PC-3 (cell line): ENCODE measurements at regions not wholly inside any gene's neighbourhood (a gene's known extent, or its start where the extent isn't known, plus 50 kb on each side); places are given as distances from the start of the nearest gene placed in this dataset.

Experiments
- ATAC-seq: fragments of 200-7000 bp; cut with Tn5 transposase; 2 replicates; pipeline ENCODE4 v1.9.1; 2020; ENCODE audit warnings: mild to moderate bottlenecking, moderate library complexity
- BruUV-seq: library from RNA; stranded (reverse); fragments of 400-500 nt; replicated peaks from 2 replicates; lab custom pipeline; 2021; lab: Mats Ljungman, UMichigan
- CTCF ChIA-PET: fragments of 300-600 bp; sonication (Branson Sonifier 250); formaldehyde crosslinking; loops from one replicate; lab custom pipeline; 2022; ENCODE audit warnings: antibody characterized with exemption; lab: Charles Lee
- POLR2A ChIA-PET: fragments of 300-600 bp; sonication (Branson Sonifier 250); formaldehyde crosslinking; loops from one replicate; lab custom pipeline; 2022; ENCODE audit warnings: antibody characterized with exemption; ENCODE audit not compliant: unreplicated experiment; lab: Charles Lee
- DNase-seq: peaks from one replicate; pipeline ENCODE4 v3.0.0-alpha.2; 2015
- H2AFZ ChIP-seq: fragments of 300-600 bp; sonication (generic); 2 replicates; pipeline ENCODE4 v1.6.0; 2016; ENCODE audit warnings: antibody characterized with exemption, low read length
- H3F3A ChIP-seq: fragments of 300-600 bp; sonication (generic); one replicate; pipeline ENCODE4 v1.6.0; 2017; ENCODE audit warnings: antibody characterized with exemption, low read length, control low read depth, mild to moderate bottlenecking; ENCODE audit not compliant: unreplicated experiment
- H3K27ac ChIP-seq: fragments of 300-600 bp; sonication (generic); 2 replicates; pipeline ENCODE4 v1.5.1; 2016; ENCODE audit warnings: mild to moderate bottlenecking, low read length
- H3K27me3 ChIP-seq: fragments of 300-600 bp; sonication (generic); 2 replicates; pipeline ENCODE4 v1.6.1; 2016; ENCODE audit warnings: low read length, mixed read lengths
- H3K36me3 ChIP-seq: fragments of 300-600 bp; sonication (generic); 2 replicates; pipeline ENCODE4 v1.6.1; 2016; ENCODE audit warnings: low read depth, mixed run types, low read length, mixed read lengths
- H3K4me1 ChIP-seq: fragments of 300-600 bp; sonication (generic); 2 replicates; pipeline ENCODE4 v1.5.1; 2016; ENCODE audit warnings: low read length; ENCODE audit not compliant: insufficient read depth
- H3K4me2 ChIP-seq: fragments of 300-600 bp; sonication (generic); 2 replicates; pipeline ENCODE4 v1.6.0; 2016; ENCODE audit warnings: low read length
- H3K4me3 ChIP-seq: fragments of 300-600 bp; sonication (generic); 2 replicates; pipeline ENCODE4 v1.5.1; 2016; ENCODE audit warnings: mild to moderate bottlenecking, low read length, mixed read lengths
- H3K79me2 ChIP-seq: fragments of 300-600 bp; sonication (generic); 2 replicates; pipeline ENCODE4 v1.6.1; 2017; ENCODE audit warnings: low read length, mixed read lengths
- H3K9ac ChIP-seq: fragments of 300-600 bp; sonication (generic); 2 replicates; pipeline ENCODE4 v1.6.0; 2016; ENCODE audit warnings: mild to moderate bottlenecking, low read length
- H3K9me2 ChIP-seq: fragments of 300-600 bp; sonication (generic); replicated peaks from 2 replicates; pipeline ENCODE4 v1.6.1; 2016; ENCODE audit warnings: mixed run types, low read length, mixed read lengths
- H3K9me3 ChIP-seq: fragments of 300-600 bp; sonication (generic); 2 replicates; pipeline ENCODE4 v1.6.1; 2016; ENCODE audit warnings: low read length, mixed read lengths
- H4K20me1 ChIP-seq: fragments of 300-600 bp; sonication (generic); 2 replicates; pipeline ENCODE4 v1.6.1; 2016; ENCODE audit warnings: low read length, mixed read lengths
- CTCF ChIP-seq: fragments of 300-600 bp; sonication (generic); conservative IDR thresholded peaks from 2 replicates; pipeline ENCODE4 v1.5.1; 2017; ENCODE audit warnings: antibody characterized with exemption, low read depth, mild to moderate bottlenecking, low read length
- EZH2 ChIP-seq: fragments of 300-600 bp; sonication (generic); IDR thresholded peaks from one replicate; pipeline ENCODE4 v1.6.1; 2017; ENCODE audit warnings: antibody characterized with exemption, mild to moderate bottlenecking, low read length; ENCODE audit not compliant: unreplicated experiment
- EZH2phosphoT487 ChIP-seq: fragments of 300-600 bp; sonication (generic); IDR thresholded peaks from 2 replicates; pipeline ENCODE4 v1.6.1; 2018; ENCODE audit warnings: mild to moderate bottlenecking, antibody characterized with exemption, low read length, borderline replicate concordance
- intact Hi-C: fragments of 100-400 bp; cut with micrococcal nuclease; formaldehyde crosslinking; loops from 2 replicates; pipeline ENCODE4 v1.9.0; 2023

- ATAC-seq: no peak
- DNase-seq: no peak
- Histone ChIP-seq H3K4me1 (no peaks in the 10 kb centered on the region), H3K9ac (no peak overlapping the region), H2AFZ (no peak overlapping the region), H3K79me2 (no peaks in the 10 kb centered on the region), H3K27ac (no peak overlapping the region), H3K4me2 (no peak overlapping the region), H3K4me3 (no peak overlapping the region), H3F3A (no peaks in the 10 kb centered on the region), H4K20me1 (no peaks in the 10 kb centered on the region), H3K9me2 (no peaks in the 10 kb centered on the region), H3K9me3 (no peaks in the 10 kb centered on the region), H3K27me3 (no peaks in the 10 kb centered on the region), H3K36me3 (no peaks in the 10 kb centered on the region)
- ChIA-PET CTCF (no interaction called here), POLR2A (no interaction called here)
- no TSS peak for BruUV-seq
- intact Hi-C loops: no loop called here
- TF ChIP-seq EZH2 (no peak), EZH2phosphoT487 (no peak), CTCF (no peak)
These were observed 708.6 kb downstream of the C4orf33 start for GRCh38 chr4:129804461-129804981.

GRCh38 chr4:129806986-129807385 lies 711.0 kb downstream of the C4orf33 start:
- ChIA-PET POLR2A (no interaction called here), CTCF (no interaction called here)
- no peak overlapping the region for H3K9ac ChIP-seq
- ATAC-seq (no peak), DNase-seq (no peak)
- H3K4me1 ChIP-seq: no peaks in the 10 kb centered on the region
- intact Hi-C loops: no loop called here
- no peaks in the 10 kb centered on the region for H3K27me3 ChIP-seq
- no peak overlapping the region for H2AFZ ChIP-seq
- H3K27ac ChIP-seq: no peak overlapping the region
- BruUV-seq: no TSS peak
- no peak for TF ChIP-seq EZH2phosphoT487
- no peak for TF ChIP-seq CTCF
- no peak for TF ChIP-seq EZH2
- no peaks in the 10 kb centered on the region for H3K9me2 ChIP-seq
- H3K36me3 ChIP-seq: no peaks in the 10 kb centered on the region
- no peak overlapping the region for H3K4me2 ChIP-seq
- no peaks in the 10 kb centered on the region for H4K20me1 ChIP-seq
- H3K9me3 ChIP-seq: no peaks in the 10 kb centered on the region
- H3K4me3 ChIP-seq: no peak overlapping the region
- no peaks in the 10 kb centered on the region for H3K79me2 ChIP-seq
- no peaks in the 10 kb centered on the region for H3F3A ChIP-seq

DNA sequence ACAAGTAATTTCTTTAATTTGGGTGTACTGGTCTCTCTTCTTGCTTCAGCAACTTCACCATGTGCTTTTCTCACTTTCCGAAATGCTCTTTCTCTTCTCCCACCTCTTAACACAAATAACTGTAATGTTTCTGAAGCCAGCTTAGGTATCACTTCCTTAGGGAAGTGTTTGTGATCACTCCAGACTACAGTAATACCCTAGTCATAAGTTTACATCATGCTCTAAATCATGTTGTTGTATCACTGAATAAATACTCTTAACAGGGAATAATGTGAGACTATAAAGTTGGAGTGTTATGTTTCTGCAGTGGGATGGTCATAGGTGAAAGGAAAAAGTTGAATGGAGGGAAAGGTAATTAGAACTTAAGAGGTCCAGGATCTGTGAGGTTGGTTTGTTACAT lies 712.3 kb downstream of the C4orf33 start:
- no peaks in the 10 kb centered on the region for H3K36me3 ChIP-seq
- no peak overlapping the region for H3K4me3 ChIP-seq
- intact Hi-C loops: no loop called here
- H3K27ac ChIP-seq: no peak overlapping the region
- no peak overlapping the region for H3K4me2 ChIP-seq
- CTCF ChIA-PET: no interaction called here
- no TSS peak for BruUV-seq
- POLR2A ChIA-PET: no interaction called here
- peak; percentile 6 for DNase-seq
- no peak overlapping the region for H3K9ac ChIP-seq
- no peaks in the 10 kb centered on the region for H3K9me3 ChIP-seq
- ATAC-seq: peak; percentile 60
- no peaks in the 10 kb centered on the region for H3K4me1 ChIP-seq
- H4K20me1 ChIP-seq: no peaks in the 10 kb centered on the region
- TF ChIP-seq CTCF: no peak
- H3K9me2 ChIP-seq: no peaks in the 10 kb centered on the region
- no peaks in the 10 kb centered on the region for H3F3A ChIP-seq
- H3K79me2 ChIP-seq: no peaks in the 10 kb centered on the region
- H3K27me3 ChIP-seq: no peaks in the 10 kb centered on the region
- H2AFZ ChIP-seq: no peak overlapping the region
